Stomach (tissue), 4 donors: ENCODE measurements at regions not wholly inside any gene's neighbourhood (a gene's known extent, or its start where the extent isn't known, plus 50 kb on each side); places are given as distances from the start of the nearest gene placed in this dataset.

ENCODE experiments used
- CTCF ChIP-seq, 7 experiments: fragments of 450-650 bp in 4 of 7; fragments of 200-600 bp in 3 of 7; sonication (generic) in 3 of 7; IDR thresholded peaks; one replicate each; pipeline ENCODE4 v1.5.1; 2016 to 2019; ENCODE audit warnings: antibody characterized with exemption in 7 of 7, control low read depth in 2 of 7, mild to moderate bottlenecking in 1 of 7
- EP300 ChIP-seq: sonication (generic); formaldehyde crosslinking; IDR thresholded peaks from one replicate; pipeline ENCODE4 v1.6.1; 2017; ENCODE audit warnings: antibody characterized with exemption
- POLR2A ChIP-seq, 4 donors: fragments of 450-650 bp; IDR thresholded peaks; one replicate each; pipeline ENCODE4 v1.6.1; 2016; ENCODE audit warnings: antibody characterized with exemption in 4 of 4, control low read depth in 2 of 4, mild to moderate bottlenecking in 1 of 4, moderate library complexity in 1 of 4
- POLR2AphosphoS5 ChIP-seq, 3 donors: sonication (generic); formaldehyde crosslinking; IDR thresholded peaks; one replicate each; pipeline ENCODE4 v1.6.1; 2016; ENCODE audit warnings: antibody characterized with exemption in 3 of 3

DNA sequence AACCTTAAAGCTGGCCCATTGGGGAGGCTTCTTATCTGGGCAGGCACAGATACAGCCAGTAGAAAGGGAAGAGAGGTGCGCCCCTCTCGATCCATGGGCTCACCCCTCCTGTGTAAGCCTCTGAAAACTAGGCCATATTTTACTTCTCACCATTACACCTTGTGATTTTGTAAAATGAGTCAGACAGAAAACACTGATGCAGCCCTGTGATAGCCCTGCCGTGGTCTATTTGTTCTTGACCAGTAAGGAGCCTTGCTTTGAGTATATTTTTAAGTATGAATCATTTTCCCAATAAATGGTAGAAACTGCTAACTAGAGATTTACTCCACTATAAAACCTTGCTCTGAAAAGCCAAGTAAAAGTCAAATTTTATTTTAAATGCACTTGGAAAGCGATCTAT, 329.8 kb upstream of the MBL2 start:
- TF ChIP-seq CTCF (IDR thresholded peaks at IDR 0.05) = no peak
- TF ChIP-seq POLR2A (IDR thresholded peaks at IDR 0.05) = no peak
- TF ChIP-seq EP300 = no peak
- no peak for TF ChIP-seq POLR2AphosphoS5 (IDR thresholded peaks at IDR 0.05)
